Liver (tissue), 8 donors: ENCODE measurements at regions not wholly inside any gene's neighbourhood (a gene's known extent, or its start where the extent isn't known, plus 50 kb on each side); places are given as distances from the start of the nearest gene placed in this dataset.

ENCODE experiments used
- DNase-seq: peaks from one replicate; pipeline ENCODE4 v3.0.0-alpha.2; 2017; ENCODE audit warnings: low spot score
- H3K27ac ChIP-seq, 2 donors: one replicate each; pipeline ENCODE4 v1.7.0; 2013; ENCODE audit warnings: inconsistent platforms in 2 of 2, low read length in 2 of 2, control low read depth in 1 of 2, low read depth in 1 of 2, mild to moderate bottlenecking in 1 of 2
- H3K27me3 ChIP-seq, 4 donors: one replicate each; pipeline versions ENCODE4 v1.6.1 to v1.7.0; 2013; ENCODE audit warnings: low read length in 3 of 4, inconsistent platforms in 1 of 4, mild to moderate bottlenecking in 1 of 4, moderate library complexity in 1 of 4; ENCODE audit not compliant: control insufficient read depth in 4 of 4, insufficient read depth in 4 of 4
- H3K36me3 ChIP-seq, 4 donors: one replicate each; pipeline versions ENCODE4 v1.6.1 to v1.7.0; 2013; ENCODE audit warnings: low read length in 3 of 4, mild to moderate bottlenecking in 3 of 4, low read depth in 1 of 4, moderate library complexity in 1 of 4; ENCODE audit not compliant: control insufficient read depth in 4 of 4, insufficient read depth in 3 of 4
- H3K4me1 ChIP-seq, 4 donors: one replicate each; pipeline versions ENCODE4 v1.6.1 to v1.7.0; 2013; ENCODE audit warnings: low read length in 3 of 4, mild to moderate bottlenecking in 3 of 4, moderate library complexity in 1 of 4; ENCODE audit not compliant: control insufficient read depth in 4 of 4, insufficient read depth in 4 of 4
- H3K4me3 ChIP-seq, 3 donors: one replicate each; pipeline versions ENCODE4 v1.6.1 to v1.7.0; 2013; ENCODE audit warnings: low read length in 3 of 3, control low read depth in 1 of 3, low read depth in 1 of 3, mild to moderate bottlenecking in 1 of 3
- H3K9ac ChIP-seq, 2 donors: one replicate each; pipeline ENCODE4 v1.7.0; 2013; ENCODE audit warnings: low read length in 2 of 2, mild to moderate bottlenecking in 2 of 2, moderate library complexity in 2 of 2, control low read depth in 1 of 2, low read depth in 1 of 2
- H3K9me3 ChIP-seq, 4 donors: one replicate each; pipeline versions ENCODE4 v1.6.1 to v1.7.0; 2013; ENCODE audit warnings: low read length in 3 of 4; ENCODE audit not compliant: control insufficient read depth in 4 of 4
- ATF3 ChIP-seq: IDR thresholded peaks from 2 replicates; pipeline ENCODE4 v1.6.1; 2016; ENCODE audit warnings: antibody characterized with exemption
- EGR1 ChIP-seq, 2 donors: IDR thresholded peaks; 2 replicates each; pipeline ENCODE4 v1.6.1; 2016 to 2018; ENCODE audit warnings: antibody characterized with exemption in 2 of 2, low read depth in 2 of 2
- FOXA1 ChIP-seq: IDR thresholded peaks from 2 replicates; pipeline ENCODE4 v1.6.1; 2016; ENCODE audit warnings: antibody characterized with exemption
- FOXA2 ChIP-seq: IDR thresholded peaks from 2 replicates; pipeline ENCODE4 v1.6.1; 2016; ENCODE audit warnings: antibody characterized with exemption
- GABPA ChIP-seq, 2 donors: IDR thresholded peaks in 1 of 2; conservative IDR thresholded peaks in 1 of 2; 2 replicates each; pipeline ENCODE4 v1.6.1; 2016; ENCODE audit warnings: antibody characterized with exemption in 2 of 2, mild to moderate bottlenecking in 1 of 2, moderate library complexity in 1 of 2
- HNF4A ChIP-seq, 2 donors: conservative IDR thresholded peaks; 2 replicates each; pipeline ENCODE4 v1.6.1; 2016; ENCODE audit warnings: antibody characterized with exemption in 2 of 2, mild to moderate bottlenecking in 2 of 2
- HNF4G ChIP-seq: IDR thresholded peaks from 2 replicates; pipeline ENCODE4 v1.6.1; 2016; ENCODE audit warnings: antibody characterized with exemption
- JUND ChIP-seq, 2 donors: IDR thresholded peaks; 2 replicates each; pipeline ENCODE4 v1.6.1; 2016; ENCODE audit warnings: antibody characterized with exemption in 2 of 2
- NR2F2 ChIP-seq: IDR thresholded peaks from 2 replicates; pipeline ENCODE4 v1.6.1; 2016; ENCODE audit warnings: antibody characterized with exemption
- RAD21 ChIP-seq, 2 donors: IDR thresholded peaks; 2 replicates each; pipeline ENCODE4 v1.6.1; 2016; ENCODE audit warnings: antibody characterized with exemption in 2 of 2, mild to moderate bottlenecking in 2 of 2
- REST ChIP-seq: IDR thresholded peaks from 2 replicates; pipeline ENCODE4 v1.6.1; 2016; ENCODE audit warnings: antibody characterized with exemption, mild to moderate bottlenecking
- RXRA ChIP-seq, 2 donors: IDR thresholded peaks; 2 replicates each; pipeline ENCODE4 v1.6.1; 2017 to 2018; ENCODE audit warnings: antibody characterized with exemption in 2 of 2, mild to moderate bottlenecking in 1 of 2
- SP1 ChIP-seq: IDR thresholded peaks from 2 replicates; pipeline ENCODE4 v1.6.1; 2018; ENCODE audit warnings: antibody characterized with exemption, mild to moderate bottlenecking
- TAF1 ChIP-seq: conservative IDR thresholded peaks from 2 replicates; pipeline ENCODE4 v1.6.1; 2016; ENCODE audit warnings: antibody characterized with exemption, mild to moderate bottlenecking
- YY1 ChIP-seq: IDR thresholded peaks from 2 replicates; pipeline ENCODE4 v1.6.1; 2016; ENCODE audit warnings: antibody characterized with exemption, mild to moderate bottlenecking
- ZBTB33 ChIP-seq: IDR thresholded peaks from 2 replicates; pipeline ENCODE4 v1.6.1; 2016; ENCODE audit warnings: antibody characterized with exemption
- WGBS: extraction: QIAGEN DNeasy Blood & Tissue Kit; methylation state at CpG from one replicate; pipeline ENCODE4 v1.1.7; 2013; 5-methylcytosine and 5-hydroxymethylcytosine counted together
- TF ChIP-seq, protein P1 (sequence below): fragments of 150-350 bp; IDR thresholded peaks from 2 replicates; pipeline ENCODE4 v1.5.1; 2017; ENCODE audit warnings: improper control_type of control experiment, low read depth, low read length; ENCODE audit not compliant: missing input control
- TF ChIP-seq, protein P2 (sequence below): IDR thresholded peaks from 2 replicates; pipeline ENCODE4 v1.6.1; 2016; ENCODE audit warnings: antibody characterized with exemption
- donor health status: healthy.
- donor health status: healthy.
- donor health status: healthy.
- donor health status: healthy.
- donor health status: healthy.

GRCh38 chr7:79951415-79951814 lies 183.2 kb upstream of the GNAI1 start:
- H3K4me3 ChIP-seq = no peak overlapping the region
- H3K9me3 ChIP-seq = no peaks in the 10 kb centered on the region
- no peak for DNase-seq
- H3K27ac ChIP-seq = no peak overlapping the region
- no peaks in the 10 kb centered on the region for H3K4me1 ChIP-seq
- TF ChIP-seq, protein P1, sequence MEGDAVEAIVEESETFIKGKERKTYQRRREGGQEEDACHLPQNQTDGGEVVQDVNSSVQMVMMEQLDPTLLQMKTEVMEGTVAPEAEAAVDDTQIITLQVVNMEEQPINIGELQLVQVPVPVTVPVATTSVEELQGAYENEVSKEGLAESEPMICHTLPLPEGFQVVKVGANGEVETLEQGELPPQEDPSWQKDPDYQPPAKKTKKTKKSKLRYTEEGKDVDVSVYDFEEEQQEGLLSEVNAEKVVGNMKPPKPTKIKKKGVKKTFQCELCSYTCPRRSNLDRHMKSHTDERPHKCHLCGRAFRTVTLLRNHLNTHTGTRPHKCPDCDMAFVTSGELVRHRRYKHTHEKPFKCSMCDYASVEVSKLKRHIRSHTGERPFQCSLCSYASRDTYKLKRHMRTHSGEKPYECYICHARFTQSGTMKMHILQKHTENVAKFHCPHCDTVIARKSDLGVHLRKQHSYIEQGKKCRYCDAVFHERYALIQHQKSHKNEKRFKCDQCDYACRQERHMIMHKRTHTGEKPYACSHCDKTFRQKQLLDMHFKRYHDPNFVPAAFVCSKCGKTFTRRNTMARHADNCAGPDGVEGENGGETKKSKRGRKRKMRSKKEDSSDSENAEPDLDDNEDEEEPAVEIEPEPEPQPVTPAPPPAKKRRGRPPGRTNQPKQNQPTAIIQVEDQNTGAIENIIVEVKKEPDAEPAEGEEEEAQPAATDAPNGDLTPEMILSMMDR = no peak
- no peak for TF ChIP-seq ZBTB33
- no peak for TF ChIP-seq RXRA (IDR thresholded peaks at IDR 0.05)
- TF ChIP-seq NR2F2 = no peak
- no peak for TF ChIP-seq EGR1 (IDR thresholded peaks at IDR 0.05; ENCODE audit: low read depth in 2 of 2)
- no peak for TF ChIP-seq HNF4A (conservative IDR thresholded peaks at IDR 0.05)
- no peak for TF ChIP-seq SP1
- TF ChIP-seq JUND (IDR thresholded peaks at IDR 0.05) = no peak
- TF ChIP-seq TAF1 = no peak
- TF ChIP-seq RAD21 (IDR thresholded peaks at IDR 0.05) = no peak
- no peak for TF ChIP-seq ATF3
- TF ChIP-seq, protein P2, sequence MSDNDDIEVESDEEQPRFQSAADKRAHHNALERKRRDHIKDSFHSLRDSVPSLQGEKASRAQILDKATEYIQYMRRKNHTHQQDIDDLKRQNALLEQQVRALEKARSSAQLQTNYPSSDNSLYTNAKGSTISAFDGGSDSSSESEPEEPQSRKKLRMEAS = no peak
- no peak for TF ChIP-seq YY1
- no peak for TF ChIP-seq GABPA (IDR thresholded peaks at IDR 0.05 in 1 of 2, conservative IDR thresholded peaks at IDR 0.05 in 1 of 2)
- TF ChIP-seq FOXA2 = no peak
- TF ChIP-seq REST = no peak
- no peak for TF ChIP-seq HNF4G
- no peak for TF ChIP-seq FOXA1
- no peak overlapping the region for H3K9ac ChIP-seq
- H3K27me3 ChIP-seq = no peaks in the 10 kb centered on the region
- 90% methylated on average over 2 of the region's 2 CpGs for WGBS
- H3K36me3 ChIP-seq = no peaks in the 10 kb centered on the region

GRCh38 chr7:79949778-79950177 lies 184.9 kb upstream of the GNAI1 start:
- Histone ChIP-seq H3K27me3 (no peaks in the 10 kb centered on the region), H3K4me3 (no peak overlapping the region), H3K4me1 (no peaks in the 10 kb centered on the region), H3K36me3 (no peaks in the 10 kb centered on the region), H3K27ac (no peak overlapping the region), H3K9ac (no peak overlapping the region), H3K9me3 (no peaks in the 10 kb centered on the region)
- no peak for DNase-seq
- WGBS = 50% methylated on average over 3 of the region's 3 CpGs
- TF ChIP-seq, protein P2 = no peak
- TF ChIP-seq HNF4G = no peak
- TF ChIP-seq REST = no peak
- TF ChIP-seq, protein P1 = no peak
- TF ChIP-seq RXRA (IDR thresholded peaks at IDR 0.05) = no peak
- TF ChIP-seq TAF1 = no peak
- TF ChIP-seq YY1 = no peak
- TF ChIP-seq NR2F2 = no peak
- no peak for TF ChIP-seq RAD21 (IDR thresholded peaks at IDR 0.05)
